A673 (cell line): ENCODE measurements at regions not wholly inside any gene's neighbourhood (a gene's known extent, or its start where the extent isn't known, plus 50 kb on each side); places are given as distances from the start of the nearest gene placed in this dataset.
"Not testable (repeated sequence)": the region's sequence is repeated elsewhere in the genome, so short reads cannot be mapped to it uniquely, and the experiment has no call there.

Source experiments
- BruUV-seq: library from RNA; stranded (reverse); fragments of 400-500 nt; replicated peaks from 2 replicates; lab custom pipeline; 2021; lab: Mats Ljungman, UMichigan
- CTCF ChIA-PET: fragments of 300-600 bp; sonication (Branson Sonifier 250); formaldehyde crosslinking; loops from one replicate; lab custom pipeline; 2022; ENCODE audit warnings: antibody characterized with exemption; lab: Charles Lee
- POLR2A ChIA-PET: fragments of 300-600 bp; sonication (Branson Sonifier 250); formaldehyde crosslinking; loops from one replicate; lab custom pipeline; 2022; ENCODE audit warnings: antibody characterized with exemption; ENCODE audit not compliant: low non-redundant PET; lab: Charles Lee
- DNase-seq: peaks from one replicate; pipeline ENCODE4 v3.0.0-alpha.2; 2015; ENCODE audit warnings: low spot score
- H3K27ac ChIP-seq: fragments of 200-600 bp; sonication (generic); 2 replicates; pipeline ENCODE4 v1.5.1; 2016; ENCODE audit warnings: mixed run types, low read depth, mild to moderate bottlenecking, mixed read lengths, antibody characterized with exemption, low read length; ENCODE audit not compliant: poor library complexity, severe bottlenecking
- H3K27me3 ChIP-seq: fragments of 200-600 bp; sonication (generic); replicated peaks from 2 replicates; pipeline ENCODE4 v1.6.1; 2017; ENCODE audit warnings: mixed run types, low read depth, mild to moderate bottlenecking, mixed read lengths, antibody characterized with exemption, low read length; ENCODE audit not compliant: insufficient read depth, poor library complexity
- H3K36me3 ChIP-seq: fragments of 200-600 bp; sonication (generic); 2 replicates; pipeline ENCODE4 v1.6.1; 2016; ENCODE audit warnings: mixed run types, mild to moderate bottlenecking, mixed read lengths, antibody characterized with exemption, low read length; ENCODE audit not compliant: insufficient read depth, poor library complexity, severe bottlenecking
- H3K4me1 ChIP-seq: fragments of 200-600 bp; sonication (generic); 2 replicates; pipeline ENCODE4 v1.6.1; 2017; ENCODE audit warnings: mixed run types, mild to moderate bottlenecking, mixed read lengths, antibody characterized with exemption, low read length; ENCODE audit not compliant: insufficient read depth, poor library complexity, severe bottlenecking
- H3K4me3 ChIP-seq: fragments of 200-600 bp; sonication (generic); 2 replicates; pipeline ENCODE4 v1.5.1; 2016; ENCODE audit warnings: low read depth, mixed run types, mild to moderate bottlenecking, mixed read lengths, low read length; ENCODE audit not compliant: poor library complexity, severe bottlenecking
- H3K9me3 ChIP-seq: fragments of 200-600 bp; sonication (generic); 2 replicates; pipeline ENCODE4 v1.6.1; 2016; ENCODE audit warnings: mixed run types, low read depth, mild to moderate bottlenecking, mixed read lengths, antibody characterized with exemption, low read length; ENCODE audit not compliant: poor library complexity, severe bottlenecking
- EZH2 ChIP-seq: fragments of 200-600 bp; sonication (generic); IDR thresholded peaks from 2 replicates; pipeline ENCODE4 v1.6.1; 2017; ENCODE audit warnings: borderline replicate concordance, low read depth, mild to moderate bottlenecking, mixed read lengths, antibody characterized with exemption, low read length; ENCODE audit not compliant: poor library complexity, severe bottlenecking
- intact Hi-C: fragments of 100-400 bp; cut with micrococcal nuclease; formaldehyde crosslinking; loops from one replicate; pipeline ENCODE4 v1.10.0; 2022; ENCODE audit not compliant: unreplicated experiment
- TF ChIP-seq, protein P1 (sequence below): fragments of 300-800, 200-600 bp; sonication (generic); conservative IDR thresholded peaks from 2 replicates; pipeline ENCODE4 v1.5.1; 2017; ENCODE audit warnings: low read depth, mild to moderate bottlenecking, antibody characterized with exemption, low read length, moderate library complexity, mixed read lengths

DNA sequence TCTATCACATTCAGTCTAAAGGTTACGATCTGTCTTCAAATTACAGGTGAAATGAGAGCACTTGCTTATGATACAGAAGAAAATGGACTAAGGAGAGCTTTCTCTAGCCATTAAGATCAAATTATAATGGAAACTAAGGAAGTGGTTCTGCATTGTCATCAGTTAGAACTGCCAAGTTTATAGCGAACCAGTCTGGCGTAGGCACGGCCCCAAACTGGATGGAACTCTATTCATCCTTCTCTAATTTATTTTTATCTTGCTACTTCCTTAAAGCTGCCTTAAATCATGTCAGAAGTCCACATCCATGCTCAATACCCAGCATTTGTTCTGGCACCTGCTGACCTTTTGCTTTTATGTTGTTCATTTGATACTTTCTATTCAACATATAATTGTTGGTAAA, 63.7 kb upstream of the APBB1IP start:
- no TSS peak for BruUV-seq
- H3K4me1 ChIP-seq, result no peaks in the 10 kb centered on the region
- H3K9me3 ChIP-seq, result no peaks in the 10 kb centered on the region
- no peak overlapping the region for H3K4me3 ChIP-seq
- no peak for DNase-seq
- TF ChIP-seq EZH2, result no peak
- TF ChIP-seq, protein P1, sequence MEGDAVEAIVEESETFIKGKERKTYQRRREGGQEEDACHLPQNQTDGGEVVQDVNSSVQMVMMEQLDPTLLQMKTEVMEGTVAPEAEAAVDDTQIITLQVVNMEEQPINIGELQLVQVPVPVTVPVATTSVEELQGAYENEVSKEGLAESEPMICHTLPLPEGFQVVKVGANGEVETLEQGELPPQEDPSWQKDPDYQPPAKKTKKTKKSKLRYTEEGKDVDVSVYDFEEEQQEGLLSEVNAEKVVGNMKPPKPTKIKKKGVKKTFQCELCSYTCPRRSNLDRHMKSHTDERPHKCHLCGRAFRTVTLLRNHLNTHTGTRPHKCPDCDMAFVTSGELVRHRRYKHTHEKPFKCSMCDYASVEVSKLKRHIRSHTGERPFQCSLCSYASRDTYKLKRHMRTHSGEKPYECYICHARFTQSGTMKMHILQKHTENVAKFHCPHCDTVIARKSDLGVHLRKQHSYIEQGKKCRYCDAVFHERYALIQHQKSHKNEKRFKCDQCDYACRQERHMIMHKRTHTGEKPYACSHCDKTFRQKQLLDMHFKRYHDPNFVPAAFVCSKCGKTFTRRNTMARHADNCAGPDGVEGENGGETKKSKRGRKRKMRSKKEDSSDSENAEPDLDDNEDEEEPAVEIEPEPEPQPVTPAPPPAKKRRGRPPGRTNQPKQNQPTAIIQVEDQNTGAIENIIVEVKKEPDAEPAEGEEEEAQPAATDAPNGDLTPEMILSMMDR, result no peak
- H3K27ac ChIP-seq, result no peak overlapping the region
- H3K27me3 ChIP-seq, result peaks cover 70% of the 10 kb centered on the region
- CTCF ChIA-PET, result no interaction called here
- intact Hi-C loops, result no loop called here
- POLR2A ChIA-PET, result interaction anchor here (0.6 kb wide), 1 partner anchor 1178 kb away, joined by 5 read pairs; no protein-coding TSS in a partner anchor
- no peaks in the 10 kb centered on the region for H3K36me3 ChIP-seq

GRCh38 chr10:26377224-26377810, 60.8 kb upstream of the APBB1IP start:
- H3K9me3 ChIP-seq, BruUV-seq, intact Hi-C loops, H3K4me1 ChIP-seq, H3K27ac ChIP-seq, H3K36me3 ChIP-seq, POLR2A ChIA-PET, DNase-seq, H3K4me3 ChIP-seq, CTCF ChIA-PET: not testable (repeated sequence)
- peaks cover 71% of the 10 kb centered on the region for H3K27me3 ChIP-seq

- no peaks in the 10 kb centered on the region for H3K9me3 ChIP-seq
- POLR2A ChIA-PET, result no interaction called here
- DNase-seq, result no peak
- CTCF ChIA-PET, result no interaction called here
- H3K27ac ChIP-seq, result no peak overlapping the region
- peaks cover 59% of the 10 kb centered on the region for H3K27me3 ChIP-seq
- H3K36me3 ChIP-seq, result no peaks in the 10 kb centered on the region
- no peaks in the 10 kb centered on the region for H3K4me1 ChIP-seq
- intact Hi-C loops, result no loop called here
- BruUV-seq, result no TSS peak
- H3K4me3 ChIP-seq, result no peak overlapping the region
- TF ChIP-seq EZH2, result no peak
- TF ChIP-seq, protein P1, result no peak
These were observed 59.3 kb upstream of the APBB1IP start for GRCh38 chr10:26378861-26379294.

- intact Hi-C loops, result no loop called here
These were observed 57.3 kb upstream of the APBB1IP start for GRCh38 chr10:26380815-26381214.

More at GRCh38 chr10:26380815-26381214, 57.3 kb upstream of the APBB1IP start:
- H3K4me3 ChIP-seq, result no peak overlapping the region
- CTCF ChIA-PET, result no interaction called here
- H3K36me3 ChIP-seq, result no peaks in the 10 kb centered on the region
- BruUV-seq, result no TSS peak
- POLR2A ChIA-PET, result no interaction called here
- peaks cover 39% of the 10 kb centered on the region for H3K27me3 ChIP-seq
- TF ChIP-seq EZH2, result no peak
- TF ChIP-seq, protein P1, result no peak
- H3K4me1 ChIP-seq, result no peaks in the 10 kb centered on the region
- H3K9me3 ChIP-seq, result no peaks in the 10 kb centered on the region
- DNase-seq, result no peak
- H3K27ac ChIP-seq, result no peak overlapping the region
